Upper lobe of right lung (tissue), 1 donor: ENCODE measurements at regions not wholly inside any gene's neighbourhood (a gene's known extent, or its start where the extent isn't known, plus 50 kb on each side); places are given as distances from the start of the nearest gene placed in this dataset.

Experiments used
- ATAC-seq: fragments of 200-7000 bp; cut with Tn5 transposase; one replicate; pipeline ENCODE4 v1.9.1; 2020; ENCODE audit warnings: mild to moderate bottlenecking, moderate library complexity
- DNase-seq: peaks from one replicate; pipeline ENCODE4 v3.0.0-alpha.2; 2020
- H3K27ac ChIP-seq: fragments of 200-600 bp; one replicate; pipeline ENCODE4 v1.8.0; 2022
- H3K27me3 ChIP-seq: fragments of 200-600 bp; one replicate; pipeline ENCODE4 v1.8.0; 2022; ENCODE audit warnings: mild to moderate bottlenecking
- H3K36me3 ChIP-seq: fragments of 200-600 bp; one replicate; pipeline ENCODE4 v1.8.0; 2022
- H3K4me1 ChIP-seq: fragments of 200-600 bp; one replicate; pipeline ENCODE4 v1.8.0; 2022
- H3K4me3 ChIP-seq: fragments of 200-600 bp; one replicate; pipeline ENCODE4 v1.8.0; 2022; ENCODE audit warnings: mild to moderate bottlenecking
- H3K9me3 ChIP-seq: fragments of 200-600 bp; one replicate; pipeline ENCODE4 v1.8.0; 2022
- CTCF ChIP-seq: fragments of 200-600 bp; IDR thresholded peaks from one replicate; pipeline ENCODE4 v1.8.0; 2022; ENCODE audit warnings: antibody characterized with exemption
- intact Hi-C: fragments of 100-400 bp; cut with DNase I; formaldehyde crosslinking; loops from one replicate; pipeline ENCODE4 v1.11.0; 2022
- donor health status: DM: no; HTN: yes; CAD: no; lungs with severe emphysema.

DNA sequence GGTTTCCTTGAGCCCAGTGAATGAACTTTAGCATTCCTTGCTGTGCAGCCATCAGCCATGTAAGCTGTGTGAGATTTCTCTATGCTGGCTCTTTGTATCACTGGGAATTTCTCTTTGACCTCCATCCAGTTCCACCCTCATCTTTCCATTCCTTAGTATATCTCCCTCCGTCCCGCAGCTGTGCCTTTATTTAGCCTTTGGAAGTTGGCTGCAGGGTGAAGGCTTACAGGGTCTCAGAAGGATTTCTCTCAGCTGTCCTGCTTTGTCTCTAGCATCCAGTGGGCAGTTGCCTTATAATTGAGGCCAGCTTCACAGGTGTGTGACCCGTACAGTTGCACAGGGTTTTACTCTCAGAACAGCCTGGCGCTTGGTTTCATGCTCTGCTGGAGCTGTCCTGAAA lies 144.3 kb downstream of the PXDC1 start:
- TF ChIP-seq CTCF = no peak
- DNase-seq (no peak), ATAC-seq (no peak)
- intact Hi-C loops = no loop called here
- no peak overlapping the region for H3K27ac ChIP-seq
- H3K27me3 ChIP-seq = no peaks in the 10 kb centered on the region
- H3K9me3 ChIP-seq = no peaks in the 10 kb centered on the region
- H3K36me3 ChIP-seq = no peaks in the 10 kb centered on the region
- H3K4me1 ChIP-seq = no peaks in the 10 kb centered on the region
- H3K4me3 ChIP-seq = no peak overlapping the region

GRCh38 chr6:3603340-3604130 lies 146.7 kb upstream of the SLC22A23 start:
- H3K27ac ChIP-seq = no peak overlapping the region
- intact Hi-C loops = no loop called here
- peaks cover 6% of the 10 kb centered on the region for H3K9me3 ChIP-seq
- H3K4me3 ChIP-seq = no peak overlapping the region
- TF ChIP-seq CTCF = no peak
- no peaks in the 10 kb centered on the region for H3K27me3 ChIP-seq
- ATAC-seq (no peak), DNase-seq (no peak)
- H3K36me3 ChIP-seq = no peaks in the 10 kb centered on the region
- no peaks in the 10 kb centered on the region for H3K4me1 ChIP-seq

GRCh38 chr6:3601570-3601969 lies 144.7 kb upstream of the SLC22A23 start:
- DNase-seq (no peak), ATAC-seq (no peak)
- Histone ChIP-seq H3K27me3 (no peaks in the 10 kb centered on the region), H3K9me3 (peaks cover 6% of the 10 kb centered on the region), H3K27ac (no peak overlapping the region), H3K4me1 (peaks cover 3% of the 10 kb centered on the region), H3K36me3 (no peaks in the 10 kb centered on the region), H3K4me3 (no peak overlapping the region)
- intact Hi-C loops = no loop called here
- no peak for TF ChIP-seq CTCF

DNA sequence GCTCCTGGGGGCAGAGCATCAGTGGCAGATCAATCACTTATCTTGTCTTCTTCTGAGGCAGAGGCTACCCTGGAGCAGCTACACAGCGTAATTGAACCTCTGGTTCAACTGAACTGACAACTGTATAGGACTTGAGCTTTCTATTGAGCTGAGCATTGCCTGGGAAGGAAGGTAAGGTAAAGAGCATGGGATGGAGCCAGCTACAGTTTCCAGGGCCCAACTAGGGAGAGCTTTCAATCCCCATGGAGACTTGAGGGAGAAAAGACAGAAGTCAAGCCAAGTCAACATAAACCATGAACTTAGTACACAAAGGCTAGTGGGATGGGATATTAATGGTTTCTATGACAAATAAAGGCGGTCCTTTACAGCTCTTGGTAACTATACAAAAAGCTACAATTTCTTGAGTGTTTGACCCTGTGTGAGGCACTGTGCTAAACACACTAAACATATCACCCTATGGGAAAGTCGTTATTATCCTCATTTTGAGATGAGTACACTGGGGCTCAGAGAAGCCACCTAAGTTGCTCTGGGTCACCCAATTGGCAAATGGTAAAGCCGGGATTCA lies 140.7 kb upstream of the SLC22A23 start:
- peaks cover 6% of the 10 kb centered on the region for H3K9me3 ChIP-seq
- H3K27ac ChIP-seq = no peak overlapping the region
- H3K27me3 ChIP-seq = no peaks in the 10 kb centered on the region
- ATAC-seq (no peak), DNase-seq (no peak)
- no peak overlapping the region for H3K4me3 ChIP-seq
- H3K36me3 ChIP-seq = no peaks in the 10 kb centered on the region
- peaks cover 6% of the 10 kb centered on the region for H3K4me1 ChIP-seq
- TF ChIP-seq CTCF = no peak
- intact Hi-C loops = no loop called here

DNA sequence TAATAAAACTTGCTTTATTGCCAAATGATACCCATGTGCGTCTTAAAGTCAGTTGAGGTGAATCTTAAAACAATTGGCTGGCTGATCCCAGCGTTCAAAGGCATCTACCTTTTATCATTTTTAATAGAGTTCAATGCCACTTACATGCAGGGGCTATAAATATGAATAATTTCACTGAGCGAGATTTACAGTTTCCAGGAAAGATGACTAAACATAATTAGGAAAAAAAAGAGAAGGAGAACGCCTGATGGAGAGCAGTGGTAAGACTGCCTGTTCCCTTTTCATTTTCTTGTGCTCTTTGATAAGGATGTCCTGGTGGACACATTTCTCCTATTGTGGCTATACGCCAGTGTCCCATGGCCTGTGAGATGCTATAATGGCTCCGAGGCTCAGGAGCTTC lies 139.9 kb upstream of the SLC22A23 start:
- intact Hi-C loops = no loop called here
- TF ChIP-seq CTCF = no peak
- ATAC-seq (no peak), DNase-seq (no peak)
- H3K27me3 ChIP-seq = no peaks in the 10 kb centered on the region
- H3K9me3 ChIP-seq = peaks cover 4% of the 10 kb centered on the region
- no peaks in the 10 kb centered on the region for H3K36me3 ChIP-seq
- no peak overlapping the region for H3K27ac ChIP-seq
- H3K4me1 ChIP-seq = peaks cover 6% of the 10 kb centered on the region
- no peak overlapping the region for H3K4me3 ChIP-seq
